Endothelial cell of umbilical vein (primary cell): ENCODE measurements at regions not wholly inside any gene's neighbourhood (a gene's known extent, or its start where the extent isn't known, plus 50 kb on each side); places are given as distances from the start of the nearest gene placed in this dataset.

Source experiments
- BruUV-seq: library from RNA; stranded (reverse); fragments of 400-500 nt; replicated peaks from 2 replicates; lab custom pipeline; 2021; lab: Mats Ljungman, UMichigan
- CTCF ChIA-PET: fragments of 300-600, 350-600 bp; sonication (Branson Sonifier 250); formaldehyde crosslinking; loops from one replicate; lab custom pipeline; 2021; ENCODE audit warnings: antibody characterized with exemption, inconsistent platforms; lab: Charles Lee
- POLR2A ChIA-PET: fragments of 300-600, 350-600 bp; sonication (Branson Sonifier 250); formaldehyde crosslinking; loops from one replicate; lab custom pipeline; 2021; ENCODE audit warnings: antibody characterized with exemption, inconsistent platforms; lab: Charles Lee
- DNase-seq: peaks from one replicate; pipeline ENCODE4 v3.0.0-alpha.2; 2011; ENCODE audit warnings: low read depth, low spot score
- FAIRE-seq: peaks from 2 replicates; lab custom pipeline; 2011; peaks lifted over from hg19 to GRCh38; lab: Jason Lieb, UNC
- H2AFZ ChIP-seq: 2 replicates; pipeline ENCODE4 v1.6.0; 2012; ENCODE audit warnings: low read depth, low read length, control low read depth, inconsistent platforms
- H3K27ac ChIP-seq: 2 replicates; pipeline ENCODE4 v1.5.1; 2011; ENCODE audit warnings: low read depth, mild to moderate bottlenecking, control low read depth, low read length, moderate library complexity; ENCODE audit not compliant: insufficient read depth
- H3K27me3 ChIP-seq, 2 experiments: 2 replicates each; pipeline versions ENCODE4 v1.6.0 to v1.6.1; 2011; ENCODE audit warnings: low read length in 2 of 2, mixed read lengths in 1 of 2; ENCODE audit not compliant: control insufficient read depth in 2 of 2, insufficient read depth in 2 of 2
- H3K36me3 ChIP-seq, 2 experiments: 2 replicates in 1 of 2; 3 replicates in 1 of 2; pipeline ENCODE4 v1.5.1; 2011; ENCODE audit warnings: low read length in 2 of 2, mild to moderate bottlenecking in 1 of 2, moderate library complexity in 1 of 2; ENCODE audit not compliant: control insufficient read depth in 2 of 2, insufficient read depth in 2 of 2; ENCODE audit errors: extremely low read depth in 1 of 2
- H3K4me1 ChIP-seq: 3 replicates; pipeline ENCODE4 v1.5.1; 2011; ENCODE audit warnings: mild to moderate bottlenecking, low read length; ENCODE audit not compliant: control insufficient read depth, insufficient read depth; ENCODE audit errors: extremely low read depth
- H3K4me2 ChIP-seq: 2 replicates; pipeline ENCODE4 v1.6.1; 2011; ENCODE audit warnings: low read length, control low read depth, mixed read lengths; ENCODE audit not compliant: insufficient read depth
- H3K4me3 ChIP-seq, 3 experiments: fragments of 200-600 bp in 1 of 3; sonication (generic), shearing (Covaris generic) in 1 of 3; replicated peaks in 1 of 3; 2 replicates each; pipeline ENCODE4 v1.5.1; 2011 to 2016; ENCODE audit warnings: control low read depth in 3 of 3, low read length in 3 of 3, mild to moderate bottlenecking in 2 of 3, inconsistent platforms in 1 of 3, low read depth in 1 of 3, moderate library complexity in 1 of 3; ENCODE audit not compliant: insufficient read depth in 1 of 3
- H3K79me2 ChIP-seq: 2 replicates; pipeline ENCODE4 v1.6.0; 2012; ENCODE audit warnings: low read length, inconsistent platforms; ENCODE audit not compliant: control insufficient read depth, insufficient read depth
- H3K9ac ChIP-seq: replicated peaks from 2 replicates; pipeline ENCODE3; 2011; ENCODE audit warnings: low read length, control low read depth; ENCODE audit not compliant: insufficient read depth; ENCODE audit errors: extremely low read depth
- H3K9me1 ChIP-seq: replicated peaks from 3 replicates; pipeline ENCODE4 v1.6.0; 2011; ENCODE audit warnings: mild to moderate bottlenecking, low read length; ENCODE audit not compliant: control insufficient read depth, insufficient read depth; ENCODE audit errors: extremely low read depth
- H3K9me3 ChIP-seq: replicated peaks from 2 replicates; pipeline ENCODE4 v1.5.1; 2012; ENCODE audit warnings: low read length, inconsistent platforms; ENCODE audit not compliant: control insufficient read depth, insufficient read depth
- H4K20me1 ChIP-seq: replicated peaks from 2 replicates; pipeline ENCODE3; 2011; ENCODE audit warnings: mild to moderate bottlenecking, low read length; ENCODE audit not compliant: control insufficient read depth, insufficient read depth; ENCODE audit errors: extremely low read depth
- EZH2 ChIP-seq: IDR thresholded peaks from 2 replicates; pipeline ENCODE4 v1.6.1; 2012; ENCODE audit warnings: borderline replicate concordance, low read depth, mild to moderate bottlenecking, moderate library complexity, low read length, inconsistent platforms; ENCODE audit not compliant: severe bottlenecking
- FOS ChIP-seq: IDR thresholded peaks from 2 replicates; pipeline ENCODE4 v1.6.1; 2011; ENCODE audit warnings: mild to moderate bottlenecking, low read length, moderate library complexity, borderline replicate concordance; ENCODE audit not compliant: insufficient read depth
- GATA2 ChIP-seq: IDR thresholded peaks from 2 replicates; pipeline ENCODE4 v1.7.0; 2011; ENCODE audit warnings: low read depth, mild to moderate bottlenecking, moderate library complexity, mixed read lengths, low read length; ENCODE audit not compliant: insufficient read length, insufficient read depth
- JUN ChIP-seq: IDR thresholded peaks from 2 replicates; pipeline ENCODE4 v1.6.1; 2011; ENCODE audit warnings: borderline replicate concordance, low read depth; ENCODE audit not compliant: insufficient read length, insufficient read depth
- MYC ChIP-seq: IDR thresholded peaks from one replicate; pipeline ENCODE4 v1.6.1; 2011; ENCODE audit warnings: mild to moderate bottlenecking, low read depth, low read length
- POLR2A ChIP-seq: IDR thresholded peaks from 2 replicates; pipeline ENCODE4 v1.6.1; 2012; ENCODE audit warnings: low read depth, mild to moderate bottlenecking, control low read depth, low read length
- POLR2AphosphoS5 ChIP-seq: IDR thresholded peaks from 2 replicates; pipeline ENCODE4 v1.6.1; 2012; ENCODE audit warnings: low read depth, mild to moderate bottlenecking, control low read depth, low read length, moderate library complexity; ENCODE audit not compliant: insufficient read depth
- dilution Hi-C: fragments of 300-500 bp; cut with MboI; formaldehyde crosslinking; loops from one replicate; pipeline ENCODE4 v1.15.0; 2019; ENCODE audit warnings: low sequenced_read_pairs; ENCODE audit not compliant: extremely low pct_ligation_motif_present
- intact Hi-C: fragments of 100-400 bp; cut with micrococcal nuclease; formaldehyde crosslinking; loops from one replicate; pipeline ENCODE4 v1.10.0; 2022
- TF ChIP-seq, protein P1 (sequence below), 2 donors: IDR thresholded peaks; 1 replicate in 1 of 2; 2 replicates in 1 of 2; pipeline ENCODE4 v1.5.1; 2011; ENCODE audit warnings: low read length in 2 of 2, mild to moderate bottlenecking in 2 of 2, moderate library complexity in 2 of 2, control low read depth in 1 of 2, inconsistent platforms in 1 of 2, low read depth in 1 of 2; ENCODE audit not compliant: insufficient read depth in 1 of 2; ENCODE audit errors: extremely low read depth in 1 of 2
- TF ChIP-seq, protein P2 (sequence below): IDR thresholded peaks from 2 replicates; pipeline ENCODE4 v1.6.1; 2011; ENCODE audit not compliant: insufficient read depth, insufficient read length

DNA sequence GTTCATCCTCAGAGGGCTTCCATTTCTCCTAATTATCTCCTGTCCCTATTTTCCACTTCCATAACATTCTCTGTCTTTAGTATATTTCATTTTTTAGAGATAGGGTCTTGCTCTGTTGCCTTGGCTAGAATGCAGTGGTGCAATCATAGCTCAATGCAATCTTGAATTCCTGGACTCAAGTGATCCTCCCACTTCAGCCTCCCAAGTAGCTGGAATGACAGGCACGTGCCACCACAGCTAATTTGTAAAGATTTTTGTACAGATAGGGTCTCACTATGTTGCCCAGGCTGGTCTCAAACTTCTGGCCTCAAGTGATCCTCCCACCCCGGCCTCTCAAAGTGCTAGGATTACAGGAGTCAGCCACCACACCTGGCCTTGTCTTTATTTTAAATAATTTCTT lies 589.0 kb downstream of the ZEB2 start:
- Histone ChIP-seq H3K9ac (no peak overlapping the region), H3K9me3 (no peaks in the 10 kb centered on the region), H3K4me1 (no peaks in the 10 kb centered on the region), H2AFZ (no peak overlapping the region), H3K36me3 (no peaks in the 10 kb centered on the region), H4K20me1 (no peaks in the 10 kb centered on the region), H3K4me3 (no peak overlapping the region), H3K27me3 (peaks cover 0 to 2% of the 10 kb centered on the region in 2 experiments), H3K27ac (no peak overlapping the region), H3K4me2 (no peak overlapping the region), H3K79me2 (no peaks in the 10 kb centered on the region), H3K9me1 (no peaks in the 10 kb centered on the region)
- TF ChIP-seq FOS (no peak), MYC (no peak), JUN (no peak), GATA2 (no peak), EZH2 (no peak), POLR2A (no peak), POLR2AphosphoS5 (no peak)
- TF ChIP-seq, protein P1, sequence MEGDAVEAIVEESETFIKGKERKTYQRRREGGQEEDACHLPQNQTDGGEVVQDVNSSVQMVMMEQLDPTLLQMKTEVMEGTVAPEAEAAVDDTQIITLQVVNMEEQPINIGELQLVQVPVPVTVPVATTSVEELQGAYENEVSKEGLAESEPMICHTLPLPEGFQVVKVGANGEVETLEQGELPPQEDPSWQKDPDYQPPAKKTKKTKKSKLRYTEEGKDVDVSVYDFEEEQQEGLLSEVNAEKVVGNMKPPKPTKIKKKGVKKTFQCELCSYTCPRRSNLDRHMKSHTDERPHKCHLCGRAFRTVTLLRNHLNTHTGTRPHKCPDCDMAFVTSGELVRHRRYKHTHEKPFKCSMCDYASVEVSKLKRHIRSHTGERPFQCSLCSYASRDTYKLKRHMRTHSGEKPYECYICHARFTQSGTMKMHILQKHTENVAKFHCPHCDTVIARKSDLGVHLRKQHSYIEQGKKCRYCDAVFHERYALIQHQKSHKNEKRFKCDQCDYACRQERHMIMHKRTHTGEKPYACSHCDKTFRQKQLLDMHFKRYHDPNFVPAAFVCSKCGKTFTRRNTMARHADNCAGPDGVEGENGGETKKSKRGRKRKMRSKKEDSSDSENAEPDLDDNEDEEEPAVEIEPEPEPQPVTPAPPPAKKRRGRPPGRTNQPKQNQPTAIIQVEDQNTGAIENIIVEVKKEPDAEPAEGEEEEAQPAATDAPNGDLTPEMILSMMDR (IDR thresholded peaks at IDR 0.05; ENCODE audit: extremely low read depth in 1 of 2, insufficient read depth in 1 of 2, low read depth in 1 of 2, low read length in 2 of 2) = no peak
- TF ChIP-seq, protein P2, sequence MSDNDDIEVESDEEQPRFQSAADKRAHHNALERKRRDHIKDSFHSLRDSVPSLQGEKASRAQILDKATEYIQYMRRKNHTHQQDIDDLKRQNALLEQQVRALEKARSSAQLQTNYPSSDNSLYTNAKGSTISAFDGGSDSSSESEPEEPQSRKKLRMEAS = no peak
- ChIA-PET POLR2A (no interaction called here), CTCF (interaction anchor here (1.1 kb wide), 1 partner anchor 9 kb away, joined by 3 read pairs; no protein-coding TSS in a partner anchor)
- dilution Hi-C loops (no loop called here), intact Hi-C loops (loop anchor here (10.0 kb wide), 1 partner anchor 584 kb away; no protein-coding TSS in a partner anchor)
- no TSS peak for BruUV-seq
- FAIRE-seq = no peak
- DNase-seq = no peak
